WTC11 (cell line): ENCODE measurements at regions not wholly inside any gene's neighbourhood (a gene's known extent, or its start where the extent isn't known, plus 50 kb on each side); places are given as distances from the start of the nearest gene placed in this dataset.

Experiments used
- CREM ChIP-seq: sonication (generic); formaldehyde crosslinking; IDR thresholded peaks from 2 replicates; pipeline ENCODE4 v1.8.1; 2022; ENCODE audit warnings: mild to moderate bottlenecking, missing genetic modification reagents, moderate library complexity
- CTCF ChIP-seq: fragments of 200-600 bp; IDR thresholded peaks from 2 replicates; pipeline ENCODE4 v1.8.0; 2022; ENCODE audit warnings: antibody characterized with exemption
- FOXK1 ChIP-seq: sonication (generic); formaldehyde crosslinking; IDR thresholded peaks from 2 replicates; pipeline ENCODE4 v1.8.0; 2022; ENCODE audit warnings: mild to moderate bottlenecking, moderate library complexity, missing genetic modification reagents
- MLX ChIP-seq: sonication (generic); formaldehyde crosslinking; IDR thresholded peaks from 2 replicates; pipeline ENCODE4 v1.8.1; 2023; ENCODE audit warnings: mild to moderate bottlenecking, missing genetic modification reagents, moderate library complexity
- TEAD4 ChIP-seq: sonication (generic); formaldehyde crosslinking; IDR thresholded peaks from 2 replicates; pipeline ENCODE4 v1.8.0; 2022; ENCODE audit warnings: mild to moderate bottlenecking, missing genetic modification reagents
- USF2 ChIP-seq: sonication (generic); formaldehyde crosslinking; IDR thresholded peaks from 2 replicates; pipeline ENCODE4 v1.8.1; 2023; ENCODE audit warnings: mild to moderate bottlenecking, missing genetic modification reagents, moderate library complexity
- ZNF232 ChIP-seq: sonication (generic); formaldehyde crosslinking; IDR thresholded peaks from 2 replicates; pipeline ENCODE4 v1.8.0; 2022; ENCODE audit warnings: mild to moderate bottlenecking, missing genetic modification reagents
- ZNF263 ChIP-seq: sonication (generic); formaldehyde crosslinking; IDR thresholded peaks from 2 replicates; pipeline ENCODE4 v1.8.1; 2022; ENCODE audit warnings: low read depth, mild to moderate bottlenecking, moderate library complexity, missing genetic modification reagents
- ZNF671 ChIP-seq: fragments of 250-450 bp; sonication (Bioruptor Pico); IDR thresholded peaks from 2 replicates; pipeline ENCODE4 v1.8.0; 2021; ENCODE audit warnings: mild to moderate bottlenecking

GRCh38 chr9:6153425-6153824 is 62.2 kb upstream of the IL33 start:
- TF ChIP-seq ZNF232 (CRISPR knock-in tag) (no peak), USF2 (CRISPR knock-in tag) (no peak), FOXK1 (CRISPR knock-in tag) (no peak), ZNF263 (CRISPR knock-in tag) (no peak), TEAD4 (CRISPR knock-in tag) (no peak), MLX (CRISPR knock-in tag) (no peak), CTCF (no peak), CREM (CRISPR knock-in tag) (no peak), ZNF671 (CRISPR knock-in tag) (no peak)
